Lower lobe of right lung (tissue), 2 donors: ENCODE measurements at regions not wholly inside any gene's neighbourhood (a gene's known extent, or its start where the extent isn't known, plus 50 kb on each side); places are given as distances from the start of the nearest gene placed in this dataset.
"Not testable (repeated sequence)": the region's sequence is repeated elsewhere in the genome, so short reads cannot be mapped to it uniquely, and the experiment has no call there.

Experiments
- ATAC-seq, 2 donors: fragments of 200-7000 bp; cut with Tn5 transposase; one replicate each; pipeline ENCODE4 v1.9.1; 2020 to 2022; ENCODE audit warnings: mild to moderate bottlenecking in 2 of 2, moderate library complexity in 2 of 2
- DNase-seq: peaks from one replicate; pipeline ENCODE4 v3.0.0-alpha.2; 2020
- H3K27ac ChIP-seq: fragments of 200-600 bp; one replicate; pipeline ENCODE4 v1.8.0; 2022
- H3K27me3 ChIP-seq: fragments of 200-600 bp; one replicate; pipeline ENCODE4 v1.8.0; 2022; ENCODE audit warnings: low read depth
- H3K36me3 ChIP-seq: fragments of 200-600 bp; one replicate; pipeline ENCODE4 v1.8.0; 2022; ENCODE audit warnings: mild to moderate bottlenecking
- H3K4me1 ChIP-seq: fragments of 200-600 bp; one replicate; pipeline ENCODE4 v1.8.0; 2022
- H3K4me3 ChIP-seq: fragments of 200-600 bp; one replicate; pipeline ENCODE4 v1.8.0; 2022; ENCODE audit warnings: mild to moderate bottlenecking
- H3K9me3 ChIP-seq: fragments of 200-600 bp; one replicate; pipeline ENCODE4 v1.8.0; 2022
- CTCF ChIP-seq: fragments of 200-600 bp; IDR thresholded peaks from one replicate; pipeline ENCODE4 v1.8.0; 2022; ENCODE audit warnings: antibody characterized with exemption, mild to moderate bottlenecking
- intact Hi-C: fragments of 100-400 bp; cut with DNase I; formaldehyde crosslinking; loops from one replicate; pipeline ENCODE4 v1.11.0; 2022
- donor health status: DM: no; HTN: yes; CAD: no; lungs with severe emphysema.

DNA sequence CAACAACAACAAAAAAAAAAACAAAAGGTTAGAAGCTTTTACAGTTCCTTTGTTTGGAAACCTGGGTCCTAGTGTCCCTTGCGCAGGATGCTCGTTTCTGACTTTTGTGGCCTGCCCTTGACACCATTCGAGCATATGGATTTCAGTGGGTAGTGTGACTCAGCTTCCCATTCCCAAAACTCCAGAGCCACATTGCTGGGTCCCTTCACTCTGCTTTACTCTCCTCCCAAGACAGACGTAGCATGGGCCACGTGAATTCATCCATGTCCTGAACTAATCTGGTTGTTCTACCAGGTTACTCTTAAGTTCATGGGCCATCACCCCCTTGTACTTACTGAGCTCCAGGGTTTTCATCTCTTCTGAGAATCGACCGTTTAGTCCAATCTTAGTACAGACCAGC is 68.0 kb upstream of the MAX start:
- no peak overlapping the region for H3K4me3 ChIP-seq
- H3K4me1 ChIP-seq = peaks cover 7% of the 10 kb centered on the region
- peaks cover 9% of the 10 kb centered on the region for H3K27me3 ChIP-seq
- H3K36me3 ChIP-seq = no peaks in the 10 kb centered on the region
- ATAC-seq (no peak), DNase-seq (no peak)
- no peaks in the 10 kb centered on the region for H3K9me3 ChIP-seq
- intact Hi-C loops = no loop called here
- H3K27ac ChIP-seq = no peak overlapping the region
- no peak for TF ChIP-seq CTCF

- peaks cover 9% of the 10 kb centered on the region for H3K27me3 ChIP-seq
- peak overlapping the region; percentile 14 for H3K4me3 ChIP-seq
- TF ChIP-seq CTCF = no peak
- DNase-seq (no peak), ATAC-seq (peak; percentile 18 to 28)
- intact Hi-C loops = no loop called here
- H3K36me3 ChIP-seq = no peaks in the 10 kb centered on the region
- H3K4me1 ChIP-seq = peaks cover 7% of the 10 kb centered on the region
- H3K9me3 ChIP-seq = no peaks in the 10 kb centered on the region
- no peak overlapping the region for H3K27ac ChIP-seq
Measured at GRCh38 chr14:65170768-65171507, 68.6 kb upstream of the MAX start.

GRCh38 chr14:65173973-65174693 is 71.8 kb upstream of the MAX start:
- peaks cover 7% of the 10 kb centered on the region for H3K4me1 ChIP-seq
- peaks cover 9% of the 10 kb centered on the region for H3K27me3 ChIP-seq
- no peak for TF ChIP-seq CTCF
- DNase-seq (no peak), ATAC-seq (no peak)
- H3K36me3 ChIP-seq = no peaks in the 10 kb centered on the region
- intact Hi-C loops = no loop called here
- H3K27ac ChIP-seq = no peak overlapping the region
- H3K4me3 ChIP-seq = no peak overlapping the region
- no peaks in the 10 kb centered on the region for H3K9me3 ChIP-seq

GRCh38 chr14:65174783-65175182 is 72.5 kb upstream of the MAX start:
- intact Hi-C loops = no loop called here
- H3K4me1 ChIP-seq = peaks cover 9% of the 10 kb centered on the region
- H3K4me3 ChIP-seq = no peak overlapping the region
- TF ChIP-seq CTCF = no peak
- ATAC-seq (no peak), DNase-seq (no peak)
- H3K36me3 ChIP-seq = no peaks in the 10 kb centered on the region
- H3K27ac ChIP-seq = no peak overlapping the region
- no peaks in the 10 kb centered on the region for H3K9me3 ChIP-seq
- peaks cover 9% of the 10 kb centered on the region for H3K27me3 ChIP-seq

DNA sequence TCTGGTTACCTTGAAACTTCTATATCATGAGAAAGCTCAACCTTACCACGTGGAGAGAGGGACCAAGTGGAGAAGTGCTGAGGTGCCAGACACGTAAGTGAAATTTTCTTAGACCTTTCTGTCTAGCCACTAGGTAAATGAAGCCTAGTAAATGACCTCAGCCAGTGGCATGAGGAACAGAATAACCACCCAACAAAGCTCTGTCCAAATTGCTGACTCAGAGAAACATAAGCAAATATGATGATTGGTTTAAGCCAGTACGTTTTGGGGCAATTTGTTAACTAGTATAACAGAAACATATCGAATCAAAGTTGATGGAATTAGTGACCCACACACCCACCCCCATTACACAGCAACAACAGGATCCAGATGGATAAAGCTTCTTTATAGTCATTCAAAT is 75.2 kb upstream of the MAX start:
- intact Hi-C loops = no loop called here
- TF ChIP-seq CTCF = no peak
- ATAC-seq = no peak
- H3K4me1 ChIP-seq = peaks cover 10% of the 10 kb centered on the region
- H3K4me3 ChIP-seq = no peak overlapping the region
- peaks cover 5% of the 10 kb centered on the region for H3K9me3 ChIP-seq
- H3K27ac ChIP-seq = no peak overlapping the region
- H3K27me3 ChIP-seq = no peaks in the 10 kb centered on the region
- DNase-seq = no peak
- no peaks in the 10 kb centered on the region for H3K36me3 ChIP-seq

- ATAC-seq = not testable (repeated sequence)
Measured at GRCh38 chr14:65179231-65179630, 76.9 kb upstream of the MAX start.

More at GRCh38 chr14:65179231-65179630, 76.9 kb upstream of the MAX start:
- H3K4me3 ChIP-seq, intact Hi-C loops, H3K9me3 ChIP-seq, DNase-seq, H3K36me3 ChIP-seq, H3K27me3 ChIP-seq, H3K27ac ChIP-seq: not testable (repeated sequence)
- H3K4me1 ChIP-seq = peaks cover 10% of the 10 kb centered on the region
